CD14-positive monocyte (primary cell): ENCODE measurements at regions not wholly inside any gene's neighbourhood (a gene's known extent, or its start where the extent isn't known, plus 50 kb on each side); places are given as distances from the start of the nearest gene placed in this dataset.

Experiments used
- DNase-seq, 3 donors: peaks; one replicate each; pipeline ENCODE4 v3.0.0-alpha.2; 2011 to 2022
- H2AFZ ChIP-seq: 2 replicates; pipeline ENCODE4 v1.6.0; 2012; ENCODE audit warnings: mild to moderate bottlenecking, low read depth, low read length, inconsistent platforms; ENCODE audit not compliant: insufficient read depth, poor library complexity, severe bottlenecking
- H3K27ac ChIP-seq, 2 donors: 1 replicate in 1 of 2; 2 replicates in 1 of 2; pipeline ENCODE4 v1.5.1; 2012 to 2013; ENCODE audit warnings: low read length in 2 of 2, control low read depth in 1 of 2, inconsistent platforms in 1 of 2, low read depth in 1 of 2, mild to moderate bottlenecking in 1 of 2
- H3K27me3 ChIP-seq, 2 donors: one replicate each; pipeline versions ENCODE4 v1.6.0 to v1.6.1; 2011 to 2013; ENCODE audit warnings: low read length in 2 of 2; ENCODE audit not compliant: control insufficient read depth in 2 of 2, insufficient read depth in 2 of 2
- H3K36me3 ChIP-seq, 2 donors: replicated peaks in 1 of 2; 1 replicate in 1 of 2; 2 replicates in 1 of 2; pipeline versions ENCODE4 v1.5.1 to v1.6.1; 2012 to 2013; ENCODE audit warnings: low read length in 2 of 2, control low read depth in 1 of 2, inconsistent platforms in 1 of 2, mild to moderate bottlenecking in 1 of 2; ENCODE audit not compliant: insufficient read depth in 2 of 2, control insufficient read depth in 1 of 2
- H3K4me1 ChIP-seq, 2 donors: 1 replicate in 1 of 2; 2 replicates in 1 of 2; pipeline versions ENCODE4 v1.5.1 to v1.6.1; 2012 to 2013; ENCODE audit warnings: low read length in 2 of 2, control low read depth in 1 of 2, inconsistent platforms in 1 of 2, mild to moderate bottlenecking in 1 of 2, moderate library complexity in 1 of 2; ENCODE audit not compliant: insufficient read depth in 2 of 2, control insufficient read depth in 1 of 2
- H3K4me2 ChIP-seq: replicated peaks from 2 replicates; pipeline ENCODE3; 2012; ENCODE audit warnings: low read length, moderate library complexity, mild to moderate bottlenecking; ENCODE audit not compliant: poor library complexity, severe bottlenecking; ENCODE audit errors: extremely low read depth
- H3K4me3 ChIP-seq, 3 experiments: fragments of 200-600 bp in 1 of 3; sonication (generic) in 1 of 3; replicated peaks in 1 of 3; 1 replicate in 2 of 3; 2 replicates in 1 of 3; pipeline ENCODE4 v1.5.1; 2011 to 2013; ENCODE audit warnings: low read length in 3 of 3, mild to moderate bottlenecking in 3 of 3, control low read depth in 2 of 3, low read depth in 2 of 3, inconsistent platforms in 1 of 3, moderate library complexity in 1 of 3
- H3K79me2 ChIP-seq: 2 replicates; pipeline ENCODE4 v1.6.0; 2012; ENCODE audit warnings: mild to moderate bottlenecking, control low read depth, inconsistent platforms, low read length, moderate library complexity; ENCODE audit not compliant: insufficient read depth
- H3K9ac ChIP-seq: 2 replicates; pipeline ENCODE4 v1.6.0; 2017; ENCODE audit warnings: low read length, mild to moderate bottlenecking; ENCODE audit not compliant: insufficient read depth, poor library complexity, severe bottlenecking
- H3K9me3 ChIP-seq, 2 donors: replicated peaks in 1 of 2; 1 replicate in 1 of 2; 2 replicates in 1 of 2; pipeline versions ENCODE4 v1.5.1 to v1.6.1; 2012 to 2013; ENCODE audit warnings: low read length in 2 of 2, control low read depth in 1 of 2; ENCODE audit not compliant: control insufficient read depth in 1 of 2, insufficient read depth in 1 of 2
- H4K20me1 ChIP-seq: 2 replicates; pipeline ENCODE4 v1.6.0; 2012; ENCODE audit warnings: mild to moderate bottlenecking, low read length, control low read depth, moderate library complexity; ENCODE audit not compliant: insufficient read depth
- H3K27ac Mint-ChIP-seq, 7 donors: one replicate each; pipeline ENCODE4 v1.8.0; 2020; ENCODE audit warnings: mild to moderate bottlenecking in 7 of 7, mixed read lengths in 7 of 7, moderate library complexity in 6 of 7, inconsistent platforms in 2 of 7
- H3K27me3 Mint-ChIP-seq, 3 donors: one replicate each; pipeline ENCODE4 v1.8.0; 2021 to 2022; ENCODE audit warnings: low read depth in 3 of 3, mild to moderate bottlenecking in 3 of 3, mixed read lengths in 3 of 3, moderate library complexity in 3 of 3, inconsistent platforms in 1 of 3
- H3K36me3 Mint-ChIP-seq, 2 donors: one replicate each; pipeline ENCODE4 v1.8.0; 2020; ENCODE audit warnings: mixed read lengths in 2 of 2, inconsistent platforms in 1 of 2, mild to moderate bottlenecking in 1 of 2
- H3K4me1 Mint-ChIP-seq: one replicate; pipeline ENCODE4 v1.8.0; 2020; ENCODE audit warnings: mild to moderate bottlenecking, mixed read lengths
- H3K4me3 Mint-ChIP-seq, 2 donors: one replicate each; pipeline ENCODE4 v1.8.0; 2020; ENCODE audit warnings: mild to moderate bottlenecking in 2 of 2, mixed read lengths in 2 of 2, moderate library complexity in 1 of 2
- H3K9me3 Mint-ChIP-seq, 7 donors: one replicate each; pipeline ENCODE4 v1.8.0; 2020 to 2022; ENCODE audit warnings: mixed read lengths in 7 of 7, mild to moderate bottlenecking in 6 of 7, moderate library complexity in 6 of 7, inconsistent platforms in 2 of 7
- WGBS: methylation state at CpG from one replicate; pipeline ENCODE4 v1.1.5; 2013; ENCODE audit warnings: missing lambda C conversion rate; ENCODE audit not compliant: insufficient coverage; 5-methylcytosine and 5-hydroxymethylcytosine counted together
- intact Hi-C, 2 donors: fragments of 100-400 bp; cut with micrococcal nuclease; formaldehyde crosslinking; loops; one replicate each; pipeline versions ENCODE4 v1.15.0 to v1.15.1; 2023
- TF ChIP-seq, protein P1 (sequence below): fragments of 200-600 bp; IDR thresholded peaks from one replicate; pipeline ENCODE4 v1.8.0; 2022; ENCODE audit warnings: antibody characterized with exemption, mild to moderate bottlenecking

DNA sequence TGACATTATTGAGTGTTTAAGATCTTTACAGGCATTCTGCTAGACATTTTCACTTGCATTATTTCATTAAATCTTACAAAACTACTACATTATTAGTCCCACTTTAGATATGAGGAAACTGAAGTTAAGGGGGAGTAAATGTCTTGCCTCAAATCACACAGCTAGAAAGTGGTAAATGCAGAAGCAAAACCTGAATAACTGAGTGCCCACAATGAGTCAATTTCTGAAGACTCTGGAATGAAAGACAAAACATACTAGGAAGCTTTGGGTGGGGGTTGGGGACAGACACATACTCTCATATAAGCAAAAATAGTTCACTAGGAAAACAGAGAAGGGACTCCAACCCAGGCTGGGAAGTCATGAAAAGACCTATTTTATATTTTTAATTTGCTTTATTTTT, 214.4 kb upstream of the LRATD1 start:
- Mint-ChIP-seq H3K36me3 (no peaks in the 10 kb centered on the region), H3K9me3 (peaks cover 1 to 21% (median 3%) of the 10 kb centered on the region in 7 donors), H3K27me3 (no peaks in the 10 kb centered on the region), H3K4me1 (no peaks in the 10 kb centered on the region), H3K4me3 (no peak overlapping the region), H3K27ac (no peak overlapping the region)
- H3K27me3 ChIP-seq, result no peaks in the 10 kb centered on the region
- H4K20me1 ChIP-seq, result no peaks in the 10 kb centered on the region
- H3K9me3 ChIP-seq, result peaks cover 11 to 12% of the 10 kb centered on the region in 2 donors
- DNase-seq, result no peak
- no peak overlapping the region for H3K4me2 ChIP-seq
- TF ChIP-seq, protein P1, sequence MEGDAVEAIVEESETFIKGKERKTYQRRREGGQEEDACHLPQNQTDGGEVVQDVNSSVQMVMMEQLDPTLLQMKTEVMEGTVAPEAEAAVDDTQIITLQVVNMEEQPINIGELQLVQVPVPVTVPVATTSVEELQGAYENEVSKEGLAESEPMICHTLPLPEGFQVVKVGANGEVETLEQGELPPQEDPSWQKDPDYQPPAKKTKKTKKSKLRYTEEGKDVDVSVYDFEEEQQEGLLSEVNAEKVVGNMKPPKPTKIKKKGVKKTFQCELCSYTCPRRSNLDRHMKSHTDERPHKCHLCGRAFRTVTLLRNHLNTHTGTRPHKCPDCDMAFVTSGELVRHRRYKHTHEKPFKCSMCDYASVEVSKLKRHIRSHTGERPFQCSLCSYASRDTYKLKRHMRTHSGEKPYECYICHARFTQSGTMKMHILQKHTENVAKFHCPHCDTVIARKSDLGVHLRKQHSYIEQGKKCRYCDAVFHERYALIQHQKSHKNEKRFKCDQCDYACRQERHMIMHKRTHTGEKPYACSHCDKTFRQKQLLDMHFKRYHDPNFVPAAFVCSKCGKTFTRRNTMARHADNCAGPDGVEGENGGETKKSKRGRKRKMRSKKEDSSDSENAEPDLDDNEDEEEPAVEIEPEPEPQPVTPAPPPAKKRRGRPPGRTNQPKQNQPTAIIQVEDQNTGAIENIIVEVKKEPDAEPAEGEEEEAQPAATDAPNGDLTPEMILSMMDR, result no peak
- no peaks in the 10 kb centered on the region for H3K36me3 ChIP-seq
- H3K27ac ChIP-seq, result no peak overlapping the region
- no peak overlapping the region for H3K9ac ChIP-seq
- no peak overlapping the region for H3K4me3 ChIP-seq
- no peaks in the 10 kb centered on the region for H3K4me1 ChIP-seq
- H3K79me2 ChIP-seq, result no peaks in the 10 kb centered on the region
- no peak overlapping the region for H2AFZ ChIP-seq
- intact Hi-C loops, result no loop called here

DNA sequence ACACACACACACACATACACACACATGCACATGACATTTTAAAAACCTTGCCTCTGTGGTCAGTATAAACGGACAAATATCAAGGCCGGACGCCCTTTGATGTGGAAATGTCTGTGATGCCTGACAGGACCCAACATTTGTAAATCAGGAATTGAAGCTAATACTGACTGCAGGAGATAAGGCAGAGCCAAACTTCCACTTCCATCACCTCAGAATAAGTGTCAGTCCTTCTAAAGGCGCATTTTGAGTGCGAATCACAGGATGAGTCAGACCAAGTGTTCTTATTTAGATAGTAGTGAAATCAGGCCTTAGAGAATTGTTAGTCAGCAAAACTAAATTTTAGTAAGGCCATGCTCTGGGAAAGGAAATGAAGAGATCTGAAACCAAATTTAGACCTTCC, 211.7 kb upstream of the LRATD1 start:
- H3K27me3 Mint-ChIP-seq, result no peaks in the 10 kb centered on the region
- no peaks in the 10 kb centered on the region for H3K4me1 Mint-ChIP-seq
- no peak overlapping the region for H2AFZ ChIP-seq
- H4K20me1 ChIP-seq, result no peaks in the 10 kb centered on the region
- H3K36me3 Mint-ChIP-seq, result no peaks in the 10 kb centered on the region
- no peak overlapping the region for H3K27ac Mint-ChIP-seq
- TF ChIP-seq, protein P1, result no peak
- no peak overlapping the region for H3K9ac ChIP-seq
- 93% methylated on average over 3 of the region's 5 CpGs for WGBS
- no peak overlapping the region for H3K27ac ChIP-seq
- no peak overlapping the region for H3K4me3 ChIP-seq
- no peak overlapping the region for H3K4me2 ChIP-seq
- H3K36me3 ChIP-seq, result no peaks in the 10 kb centered on the region
- intact Hi-C loops, result no loop called here
- no peak overlapping the region for H3K4me3 Mint-ChIP-seq
- H3K9me3 Mint-ChIP-seq, result peaks cover 0 to 12% (median 6%) of the 10 kb centered on the region in 7 donors
- H3K27me3 ChIP-seq, result no peaks in the 10 kb centered on the region
- no peaks in the 10 kb centered on the region for H3K4me1 ChIP-seq
- no peaks in the 10 kb centered on the region for H3K79me2 ChIP-seq
- no peak for DNase-seq
- peaks cover 7 to 19% of the 10 kb centered on the region in 2 donors for H3K9me3 ChIP-seq
